H1 (cell line): ENCODE measurements at regions not wholly inside any gene's neighbourhood (a gene's known extent, or its start where the extent isn't known, plus 50 kb on each side); places are given as distances from the start of the nearest gene placed in this dataset.
A peak's percentile ranks its signal among the peaks of the same experiment; 100 is the strongest.

ENCODE experiments used
- CTCF ChIA-PET: fragments of 300-600 bp; sonication (Branson Sonifier 250); formaldehyde crosslinking; loops from one replicate; lab custom pipeline; 2021; ENCODE audit not compliant: partially characterized antibody; lab: Charles Lee
- POLR2A ChIA-PET: fragments of 300-600 bp; sonication (Branson Sonifier 250); formaldehyde crosslinking; loops from one replicate; lab custom pipeline; 2021; ENCODE audit warnings: inconsistent platforms; ENCODE audit not compliant: partially characterized antibody; lab: Charles Lee
- DNase-seq, 2 experiments: peaks; one replicate each; pipeline versions ENCODE4 v3.0.0 to v3.0.0-alpha.2; 2010 to 2022; ENCODE audit warnings: low spot score in 2 of 2, low read depth in 1 of 2, mixed read lengths in 1 of 2
- FAIRE-seq: peaks from 2 replicates; lab custom pipeline; 2011; peaks lifted over from hg19 to GRCh38; lab: Jason Lieb, UNC
- H2AFZ ChIP-seq: 2 replicates; pipeline ENCODE4 v1.8.1; 2012; ENCODE audit warnings: low read length, inconsistent platforms
- H2AK5ac ChIP-seq: 2 replicates; pipeline ENCODE4 v1.6.1; 2013; ENCODE audit warnings: low read depth, low read length
- H2BK120ac ChIP-seq: replicated peaks from 2 replicates; pipeline ENCODE3; 2013; ENCODE audit warnings: low read depth, low read length, inconsistent platforms
- H2BK12ac ChIP-seq: 2 replicates; pipeline ENCODE4 v1.6.1; 2013; ENCODE audit warnings: low read depth, low read length
- H2BK15ac ChIP-seq: 2 replicates; pipeline ENCODE4 v1.6.1; 2013; ENCODE audit warnings: low read length
- H2BK20ac ChIP-seq: 2 replicates; pipeline ENCODE4 v1.6.1; 2013; ENCODE audit warnings: low read length
- H2BK5ac ChIP-seq: 2 replicates; pipeline ENCODE4 v1.6.1; 2013; ENCODE audit warnings: low read depth, low read length
- H3K14ac ChIP-seq: 2 replicates; pipeline ENCODE4 v1.6.1; 2013; ENCODE audit warnings: inconsistent platforms; ENCODE audit not compliant: insufficient read length
- H3K18ac ChIP-seq: 2 replicates; pipeline ENCODE4 v1.6.1; 2013; ENCODE audit warnings: low read length; ENCODE audit errors: extremely low read depth
- H3K23ac ChIP-seq: 2 replicates; pipeline ENCODE4 v1.6.1; 2013; ENCODE audit warnings: inconsistent platforms; ENCODE audit not compliant: insufficient read length
- H3K23me2 ChIP-seq: 2 replicates; pipeline ENCODE4 v1.6.1; 2013; ENCODE audit warnings: low read depth, low read length
- H3K27ac ChIP-seq: 2 replicates; pipeline ENCODE4 v1.6.1; 2011; ENCODE audit warnings: low read depth, low read length, inconsistent platforms
- H3K27me3 ChIP-seq, 4 experiments: replicated peaks in 1 of 4; 1 replicate in 1 of 4; 2 replicates in 3 of 4; pipeline versions ENCODE4 v1.6.1 to v1.8.1; 2011 to 2013; ENCODE audit warnings: low read length in 3 of 4, mild to moderate bottlenecking in 3 of 4, inconsistent platforms in 2 of 4, mixed read lengths in 2 of 4, moderate library complexity in 1 of 4; ENCODE audit not compliant: control insufficient read depth in 3 of 4, insufficient read depth in 3 of 4; ENCODE audit errors: extremely low read depth in 1 of 4
- H3K36me3 ChIP-seq, 4 experiments: 2 replicates each; pipeline versions ENCODE4 v1.6.1 to v1.8.1; 2011 to 2013; ENCODE audit warnings: mild to moderate bottlenecking in 4 of 4, low read length in 3 of 4, moderate library complexity in 2 of 4, control low read depth in 1 of 4, inconsistent platforms in 1 of 4; ENCODE audit not compliant: insufficient read depth in 4 of 4, control insufficient read depth in 2 of 4
- H3K4ac ChIP-seq: replicated peaks from 2 replicates; pipeline ENCODE3; 2013; ENCODE audit warnings: low read length, low read depth, mixed read lengths, inconsistent platforms; ENCODE audit not compliant: insufficient read length
- H3K4me1 ChIP-seq, 4 experiments: replicated peaks in 1 of 4; 1 replicate in 1 of 4; 2 replicates in 3 of 4; pipeline versions ENCODE4 v1.6.1 to v1.8.1; 2011 to 2013; ENCODE audit warnings: low read length in 3 of 4, inconsistent platforms in 2 of 4, mixed read lengths in 1 of 4; ENCODE audit not compliant: insufficient read depth in 4 of 4, control insufficient read depth in 3 of 4
- H3K4me2 ChIP-seq, 2 experiments: 2 replicates each; pipeline versions ENCODE4 v1.6.1 to v1.8.1; 2011 to 2013; ENCODE audit warnings: low read depth in 2 of 2, low read length in 2 of 2, control low read depth in 1 of 2, inconsistent platforms in 1 of 2, mild to moderate bottlenecking in 1 of 2; ENCODE audit not compliant: insufficient read depth in 1 of 2
- H3K4me3 ChIP-seq, 4 experiments: fragments of 200-600, 300-600 bp in 1 of 4; sonication (generic), shearing (Covaris generic), sonication (Bioruptor Twin) in 1 of 4; 2 replicates each; pipeline versions ENCODE4 v1.5.1 to v1.8.1; 2011 to 2016; ENCODE audit warnings: low read length in 4 of 4, low read depth in 3 of 4, control low read depth in 2 of 4, inconsistent platforms in 2 of 4, mild to moderate bottlenecking in 2 of 4, mixed read lengths in 1 of 4, moderate library complexity in 1 of 4; ENCODE audit not compliant: insufficient read depth in 2 of 4; ENCODE audit errors: extremely low read depth in 1 of 4
- H3K56ac ChIP-seq: replicated peaks from 2 replicates; pipeline ENCODE3; 2013; ENCODE audit warnings: low read depth, mild to moderate bottlenecking, mixed read lengths, low read length, inconsistent platforms; ENCODE audit not compliant: insufficient read length
- H3K79me1 ChIP-seq: 2 replicates; pipeline ENCODE4 v1.6.1; 2013; ENCODE audit warnings: low read depth, low read length, control low read depth
- H3K79me2 ChIP-seq, 2 experiments: 2 replicates each; pipeline versions ENCODE4 v1.6.1 to v1.8.1; 2012 to 2013; ENCODE audit warnings: low read length in 2 of 2, mild to moderate bottlenecking in 2 of 2, inconsistent platforms in 1 of 2; ENCODE audit not compliant: insufficient read depth in 2 of 2, control insufficient read depth in 1 of 2
- H3K9ac ChIP-seq, 4 experiments: replicated peaks in 1 of 4; 1 replicate in 1 of 4; 2 replicates in 3 of 4; pipeline versions ENCODE4 v1.6.1 to v1.8.1; 2011 to 2013; ENCODE audit warnings: low read depth in 3 of 4, low read length in 3 of 4, control low read depth in 2 of 4, mild to moderate bottlenecking in 2 of 4, moderate library complexity in 2 of 4, inconsistent platforms in 1 of 4; ENCODE audit errors: extremely low read depth in 1 of 4
- H3K9me3 ChIP-seq, 2 experiments: 2 replicates each; pipeline versions ENCODE4 v1.6.1 to v1.8.1; 2012 to 2013; ENCODE audit warnings: mild to moderate bottlenecking in 2 of 2, moderate library complexity in 2 of 2, control low read depth in 1 of 2, inconsistent platforms in 1 of 2, low read depth in 1 of 2, low read length in 1 of 2, mixed read lengths in 1 of 2; ENCODE audit not compliant: insufficient read depth in 2 of 2
- H4K20me1 ChIP-seq, 2 experiments: replicated peaks in 1 of 2; 2 replicates each; pipeline versions ENCODE3 to v1.8.1; 2011 to 2013; ENCODE audit warnings: inconsistent platforms in 2 of 2, low read length in 2 of 2, mild to moderate bottlenecking in 1 of 2; ENCODE audit not compliant: insufficient read depth in 2 of 2, control insufficient read depth in 1 of 2
- H4K5ac ChIP-seq: 2 replicates; pipeline ENCODE4 v1.6.1; 2013; ENCODE audit warnings: low read length, low read depth, mixed read lengths, inconsistent platforms; ENCODE audit not compliant: insufficient read length
- H4K8ac ChIP-seq: 2 replicates; pipeline ENCODE4 v1.8.0; 2013; ENCODE audit warnings: mild to moderate bottlenecking, moderate library complexity, low read length, inconsistent platforms; ENCODE audit not compliant: insufficient read depth; ENCODE audit errors: extremely low read depth
- H4K91ac ChIP-seq: replicated peaks from 2 replicates; pipeline ENCODE3; 2013; ENCODE audit warnings: low read length, mixed read lengths, inconsistent platforms; ENCODE audit not compliant: insufficient read length
- ATF3 ChIP-seq: IDR thresholded peaks from 2 replicates; pipeline ENCODE4 v1.6.1; 2011; ENCODE audit warnings: low read depth, mild to moderate bottlenecking, low read length; ENCODE audit not compliant: insufficient read depth
- CBX5 ChIP-seq: fragments of 300-800, 300-1000 bp; sonication (generic); IDR thresholded peaks from 2 replicates; pipeline ENCODE4 v1.7.1; 2016; ENCODE audit warnings: antibody characterized with exemption, low read length, low read depth
- CBX8 ChIP-seq: fragments of 300-800, 300-1000 bp; sonication (generic); IDR thresholded peaks from 2 replicates; pipeline ENCODE4 v1.7.1; 2016; ENCODE audit warnings: low read depth, low read length, borderline replicate concordance
- EP300 ChIP-seq, 2 experiments: IDR thresholded peaks; 1 replicate in 1 of 2; 2 replicates in 1 of 2; pipeline ENCODE4 v1.6.1; 2011 to 2012; ENCODE audit warnings: low read depth in 2 of 2, low read length in 2 of 2, mild to moderate bottlenecking in 2 of 2, borderline replicate concordance in 1 of 2, inconsistent platforms in 1 of 2, moderate library complexity in 1 of 2
- FOSL1 ChIP-seq: IDR thresholded peaks from 2 replicates; pipeline ENCODE4 v1.6.1; 2011; ENCODE audit warnings: mild to moderate bottlenecking, low read depth, low read length, moderate library complexity; ENCODE audit not compliant: insufficient read depth
- HDAC6 ChIP-seq: IDR thresholded peaks from one replicate; pipeline ENCODE4 v1.7.1; 2012; ENCODE audit warnings: low read depth, mild to moderate bottlenecking, inconsistent platforms, low read length, moderate library complexity
- SIX5 ChIP-seq: IDR thresholded peaks from 2 replicates; pipeline ENCODE4 v1.6.1; 2011; ENCODE audit warnings: mild to moderate bottlenecking, low read depth, low read length
- TCF12 ChIP-seq: IDR thresholded peaks from 2 replicates; pipeline ENCODE4 v1.6.1; 2011; ENCODE audit warnings: low read depth, mild to moderate bottlenecking, low read length
- YY1 ChIP-seq: IDR thresholded peaks from 2 replicates; pipeline ENCODE4 v1.6.1; 2011; ENCODE audit warnings: low read depth, mild to moderate bottlenecking, low read length
- WGBS, 2 experiments: shearing (Covaris generic) in 1 of 2; methylation state at CpG; one replicate each; pipeline versions ENCODE4 v1.1.6 to v1.1.7; 2013 to 2015; ENCODE audit warnings: low lambda C conversion rate in 2 of 2, mixed read lengths in 2 of 2, inconsistent platforms in 1 of 2, low coverage in 1 of 2, missing lambda C conversion rate in 1 of 2; ENCODE audit not compliant: insufficient replicate concordance in 2 of 2, insufficient coverage in 1 of 2, insufficient read length in 1 of 2; ENCODE audit errors: extremely low coverage in 1 of 2, missing lambda C conversion rate in 1 of 2; 5-methylcytosine and 5-hydroxymethylcytosine counted together

GRCh38 chr22:48636746-48637145 lies 1190.9 kb downstream of the BRD1 start:
- Histone ChIP-seq H3K23me2 (no peaks in the 10 kb centered on the region; the same call in 1 of the 2 replicates), H3K9me3 (no peaks in the 10 kb centered on the region), H3K56ac (no peak overlapping the region), H2BK15ac (no peak overlapping the region), H3K4me3 (no peak overlapping the region), H3K23ac (no peak overlapping the region), H4K91ac (no peak overlapping the region), H3K4me1 (no peaks in the 10 kb centered on the region; a peak in 2 of 7 replicates), H3K36me3 (no peaks in the 10 kb centered on the region), H3K27me3 (no peaks in the 10 kb centered on the region), H3K9ac (no peak overlapping the region), H4K5ac (no peak overlapping the region), H4K8ac (peak overlapping the region; percentile 68), H2AK5ac (no peak overlapping the region), H2BK120ac (no peak overlapping the region), H2BK12ac (no peak overlapping the region), H2BK20ac (no peak overlapping the region), H3K4ac (no peak overlapping the region), H4K20me1 (peaks cover 0 to 9% of the 10 kb centered on the region in 2 experiments), H2AFZ (no peak overlapping the region), H3K79me1 (no peaks in the 10 kb centered on the region; the same call in none of the 2 replicates), H3K4me2 (no peak overlapping the region), H3K18ac (no peak overlapping the region), H2BK5ac (no peak overlapping the region), H3K79me2 (peaks cover 0 to 2% of the 10 kb centered on the region in 2 experiments; a peak in 1 of 4 replicates), H3K27ac (no peak overlapping the region), H3K14ac (no peak overlapping the region)
- FAIRE-seq (no peak), DNase-seq (no peak)
- WGBS, 2 experiments = 95% methylated on average over 6 of the region's 6 CpGs; no CpG with 5 or more reads in 1 of the 2 experiments
- POLR2A ChIA-PET = no interaction called here
- CTCF ChIA-PET = interaction anchor here (0.7 to 1.4 kb wide), 3 partner anchors 18 to 409 kb away, joined by 3 to 4 read pairs (median 3); no protein-coding TSS in a partner anchor
- no peak for TF ChIP-seq EP300 (IDR thresholded peaks at IDR 0.05; ENCODE audit: borderline replicate concordance in 1 of 2, low read depth in 2 of 2, low read length in 2 of 2)
- TF ChIP-seq FOSL1 = no peak
- no peak for TF ChIP-seq TCF12
- TF ChIP-seq HDAC6 = no peak
- no peak for TF ChIP-seq SIX5
- TF ChIP-seq CBX8 = no peak
- TF ChIP-seq CBX5 = no peak
- no peak for TF ChIP-seq YY1
- TF ChIP-seq ATF3 = no peak
